Pulmonary artery endothelial cell (primary cell): ENCODE measurements at regions not wholly inside any gene's neighbourhood (a gene's known extent, or its start where the extent isn't known, plus 50 kb on each side); places are given as distances from the start of the nearest gene placed in this dataset.
"Not testable (repeated sequence)": the region's sequence is repeated elsewhere in the genome, so short reads cannot be mapped to it uniquely, and the experiment has no call there.

Source experiments
- DNase-seq: peaks from one replicate; pipeline ENCODE4 v3.0.0-alpha.2; 2011; ENCODE audit warnings: low read depth, low spot score

DNA sequence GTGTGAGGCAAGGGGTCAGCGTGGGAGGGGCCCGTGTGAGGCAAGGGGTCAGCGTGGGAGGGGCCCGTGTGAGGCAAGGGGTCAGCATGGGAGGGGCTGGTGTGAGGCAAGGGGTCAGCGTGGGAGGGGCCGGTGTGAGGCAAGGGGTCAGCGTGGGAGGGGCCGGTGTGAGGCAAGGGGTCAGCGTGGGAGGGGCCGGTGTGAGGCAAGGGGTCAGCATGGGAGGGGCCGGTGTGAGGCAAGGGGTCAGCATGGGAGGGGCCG, 119.2 kb downstream of the SEPTIN14 start:
- DNase-seq, result not testable (repeated sequence)

DNA sequence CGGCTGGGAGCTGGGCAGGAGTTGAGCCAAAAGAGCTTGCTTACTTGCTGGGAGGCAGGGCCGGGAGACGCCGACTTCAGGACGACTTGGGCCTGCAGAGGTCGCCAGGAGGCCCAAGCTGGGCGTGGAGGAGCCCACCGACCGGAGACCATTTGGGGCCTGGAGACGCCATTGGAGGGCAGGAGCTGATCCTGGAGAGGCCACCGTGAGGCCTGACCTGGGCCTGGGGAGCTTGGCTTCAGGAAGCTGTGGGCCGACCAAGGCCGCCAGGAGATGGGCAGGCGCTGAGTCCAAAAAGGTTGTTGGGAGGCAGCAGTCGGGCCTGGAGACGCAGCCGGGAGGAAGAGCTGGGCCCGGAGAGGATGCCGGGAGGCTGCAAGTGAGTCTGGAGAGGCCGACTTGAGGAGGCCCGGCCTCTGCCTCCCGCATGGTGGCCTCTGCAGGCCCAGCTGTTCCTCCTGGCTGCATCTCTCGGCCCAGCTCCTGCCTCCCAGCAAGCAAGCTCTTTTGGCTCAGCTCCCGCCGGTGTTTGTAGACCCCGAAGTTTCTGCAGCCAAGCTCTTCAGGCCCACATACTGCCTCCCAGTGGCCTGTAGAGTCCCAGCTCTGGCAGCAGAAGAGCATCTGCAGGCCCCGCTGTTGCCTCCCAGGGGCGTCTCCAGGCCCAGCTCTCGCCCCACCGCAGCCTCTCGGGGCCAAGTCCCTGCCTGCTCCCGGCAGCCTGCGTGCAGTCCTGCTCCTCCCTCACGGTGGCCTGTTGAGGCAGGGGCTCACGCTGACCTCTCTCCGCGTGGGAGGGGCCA, 119.7 kb downstream of the SEPTIN14 start:
- DNase-seq, result not testable (repeated sequence)

DNA sequence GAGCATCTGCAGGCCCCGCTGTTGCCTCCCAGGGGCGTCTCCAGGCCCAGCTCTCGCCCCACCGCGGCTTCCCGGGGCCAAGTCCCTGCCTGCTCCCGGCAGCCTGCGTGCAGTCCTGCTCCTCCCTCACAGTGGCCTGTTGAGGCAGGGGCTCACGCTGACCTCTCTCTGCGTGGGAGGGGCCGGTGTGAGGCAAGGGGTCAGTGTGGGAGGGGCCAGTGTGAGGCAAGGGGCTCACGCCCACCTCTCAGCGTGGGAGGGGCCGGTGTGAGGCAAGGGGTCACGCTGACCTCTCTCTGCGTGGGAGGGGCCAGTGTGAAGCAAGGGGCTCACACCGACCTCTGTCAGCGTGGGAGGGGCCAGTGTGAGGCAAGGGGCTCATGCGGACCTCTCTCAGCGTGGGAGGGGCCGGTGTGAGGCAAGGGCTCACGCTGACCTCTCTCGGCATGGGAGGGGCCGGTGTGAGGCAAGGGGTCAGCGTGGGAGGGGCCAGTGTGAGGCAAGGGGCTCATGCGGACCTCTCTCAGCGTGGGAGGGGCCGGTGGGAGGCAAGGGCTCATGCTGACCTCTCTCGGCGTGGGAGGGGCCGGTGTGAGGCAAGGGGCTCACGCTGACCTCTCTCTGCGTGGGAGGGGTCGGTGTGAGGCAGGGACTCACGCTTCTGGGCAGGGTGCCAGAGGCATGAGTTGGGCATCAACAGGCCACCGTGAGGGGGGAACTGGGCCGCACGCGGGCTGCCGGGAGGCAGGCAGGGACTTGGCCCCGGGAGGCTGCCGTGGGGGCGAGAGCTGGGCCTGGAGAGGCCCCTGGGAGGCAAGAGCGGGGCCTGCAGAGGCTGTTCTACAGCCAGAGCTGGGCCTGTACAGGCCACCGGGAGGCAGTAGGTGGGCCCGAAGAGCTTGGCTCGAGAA, 120.6 kb downstream of the SEPTIN14 start:
- not testable (repeated sequence) for DNase-seq

DNA sequence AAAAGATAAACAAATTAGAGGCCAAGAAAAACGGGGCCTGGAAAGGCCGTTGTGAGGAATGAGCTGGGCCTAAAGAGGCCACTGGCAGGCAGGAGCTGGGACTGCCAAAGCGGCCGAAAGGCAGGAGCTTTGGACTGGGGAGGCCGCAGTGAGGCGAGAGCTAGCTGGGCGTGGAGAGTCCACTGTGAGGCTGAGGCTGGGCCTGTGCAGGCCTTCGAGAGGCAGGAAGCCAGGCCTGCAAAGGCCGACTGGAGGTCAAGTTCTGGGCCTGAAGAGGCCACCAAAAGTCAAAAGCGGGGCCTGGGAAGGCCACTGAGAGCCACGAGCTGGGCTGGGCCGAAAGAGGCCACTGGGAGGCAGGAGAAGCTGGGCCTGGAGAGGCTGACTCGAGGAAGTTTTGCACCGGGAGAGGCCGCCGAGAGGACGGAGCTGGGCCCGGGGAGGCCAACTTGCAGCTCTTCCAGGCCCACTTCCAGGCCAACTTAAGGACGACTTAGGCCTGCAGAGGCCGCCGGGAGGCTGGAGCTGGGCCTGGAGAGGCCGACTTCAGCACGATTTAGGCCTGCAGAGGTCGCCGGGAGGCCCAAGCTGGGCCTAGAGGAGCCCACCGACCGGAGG, 121.8 kb downstream of the SEPTIN14 start:
- DNase-seq, result not testable (repeated sequence)

DNA sequence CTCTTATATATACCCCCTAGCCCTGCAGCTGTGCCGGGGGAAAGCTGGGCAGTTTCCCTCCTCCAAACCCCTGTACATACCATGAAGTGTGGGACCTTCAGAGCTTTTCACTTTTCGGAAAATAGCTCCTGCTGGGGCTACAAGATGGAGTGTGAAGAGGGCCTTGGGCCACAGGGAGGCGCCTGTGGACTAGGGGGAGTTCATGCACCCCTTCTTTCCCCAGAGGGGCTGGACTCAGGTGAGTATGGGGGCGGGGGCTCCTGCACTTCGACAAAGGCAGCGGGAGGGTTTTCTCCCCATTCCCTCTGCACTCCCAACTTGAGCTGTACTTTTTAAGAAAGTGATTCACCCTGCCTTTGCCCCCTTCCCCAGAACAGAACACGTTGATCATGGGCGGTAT, 122.5 kb downstream of the SEPTIN14 start:
- DNase-seq, result not testable (repeated sequence)

DNA sequence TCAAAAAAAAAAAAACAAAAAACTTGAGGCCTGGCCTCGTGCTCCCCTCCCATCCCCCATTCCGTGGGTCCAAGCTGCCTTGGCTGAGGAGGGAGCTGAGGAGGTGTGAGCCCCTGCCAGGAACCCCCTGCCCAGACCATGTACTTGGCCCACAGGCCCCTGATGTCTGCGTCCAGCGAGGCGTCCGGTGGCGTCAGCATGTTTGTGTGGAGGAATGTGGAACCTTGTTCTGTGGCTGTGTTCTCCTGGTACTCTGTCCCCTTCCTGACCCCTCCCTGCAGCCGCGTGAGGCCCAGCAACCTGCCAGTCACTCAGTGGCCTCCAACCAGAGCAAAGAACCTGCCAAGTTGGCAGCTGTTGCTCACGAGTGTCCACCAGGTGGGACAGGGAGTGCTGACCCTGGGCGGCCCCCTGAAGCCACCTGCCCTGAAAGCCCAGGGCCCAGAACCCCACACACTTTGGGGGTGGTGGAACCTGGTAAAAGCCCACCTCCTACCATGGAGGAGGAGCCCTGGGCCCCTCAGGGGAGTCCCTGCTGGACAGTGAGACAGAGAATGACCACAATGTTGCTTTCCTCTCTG, 125.8 kb downstream of the SEPTIN14 start:
- DNase-seq, result not testable (repeated sequence)

DNA sequence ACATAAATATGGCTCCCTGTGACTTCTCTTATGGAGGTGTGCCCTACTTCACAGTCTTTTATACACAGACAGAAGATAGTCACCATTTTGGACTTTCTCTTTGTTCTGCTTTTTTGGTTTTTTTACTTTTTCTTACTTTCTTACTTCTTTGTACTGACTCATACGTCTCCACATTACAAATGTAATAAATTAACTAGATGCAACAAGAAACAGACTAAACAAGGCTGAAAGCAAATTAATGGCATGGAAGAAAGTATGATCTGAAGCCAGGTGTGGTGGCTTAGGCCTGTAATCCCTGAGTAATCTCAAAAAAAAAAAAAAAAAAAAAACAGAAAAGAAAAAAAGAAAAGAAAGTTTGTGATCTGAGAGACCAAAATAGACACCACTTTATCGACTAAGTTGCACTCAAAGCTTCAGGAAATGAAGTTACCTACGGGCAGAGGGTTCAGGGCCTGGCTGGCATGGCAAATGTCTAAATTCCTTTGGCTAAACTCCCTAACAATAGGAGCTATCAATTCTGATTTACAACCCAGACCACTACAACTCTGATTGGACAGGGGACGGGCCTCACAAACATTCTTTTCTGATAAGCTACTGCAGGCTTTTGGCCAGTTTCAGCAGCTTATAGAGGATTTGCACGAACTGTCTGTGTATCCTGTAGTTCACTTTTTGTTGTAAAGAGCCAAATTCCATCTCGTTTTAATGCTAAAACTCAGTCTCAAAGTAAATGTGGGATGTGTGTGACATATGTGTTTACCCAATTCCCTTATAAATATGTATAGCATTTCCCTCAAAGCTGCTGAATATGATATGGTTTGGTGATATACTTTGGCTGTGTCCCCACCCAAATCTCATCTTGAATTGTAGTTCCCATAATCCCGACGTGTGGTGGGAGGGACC, 129.1 kb downstream of the SEPTIN14 start:
- no peak for DNase-seq

DNA sequence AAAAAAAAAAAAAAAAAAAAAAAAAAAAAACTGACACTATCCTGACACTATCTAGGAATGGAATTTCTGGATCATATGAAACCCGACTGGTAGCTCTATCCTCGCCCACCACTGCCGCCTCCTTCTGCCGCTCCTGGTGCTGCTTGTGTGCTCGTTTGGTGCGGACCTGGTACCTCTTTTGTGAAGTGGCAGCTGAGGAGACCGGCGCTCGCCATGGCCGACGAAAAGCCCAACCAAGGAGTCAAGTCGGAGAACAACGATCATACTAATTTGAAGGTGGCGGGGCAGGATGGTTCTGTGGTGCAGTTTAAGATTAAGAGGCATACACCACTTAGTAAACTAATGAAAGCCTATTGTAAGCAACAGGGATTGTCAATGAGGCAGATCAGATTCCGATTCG, 130.6 kb downstream of the SEPTIN14 start:
- DNase-seq, result no peak

DNA sequence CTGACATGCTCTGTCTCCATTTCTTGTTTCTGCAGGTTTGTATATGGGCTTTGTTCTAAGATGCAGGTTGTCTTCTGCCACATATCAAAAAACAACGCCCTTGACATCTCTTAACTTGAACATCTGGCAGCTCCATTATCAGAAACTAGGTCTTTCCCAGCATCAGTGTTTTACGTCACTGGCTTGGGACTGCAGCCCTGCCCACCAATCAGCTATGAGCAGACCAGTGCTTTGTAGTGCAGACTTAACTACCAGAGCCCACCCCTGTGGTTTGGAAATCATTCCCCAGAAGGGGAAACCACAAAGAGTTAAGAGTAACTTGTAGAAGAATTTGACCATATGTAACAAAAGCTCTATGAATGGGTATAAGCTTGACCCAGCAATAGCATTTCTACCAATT, 132.4 kb downstream of the SEPTIN14 start:
- no peak for DNase-seq

DNA sequence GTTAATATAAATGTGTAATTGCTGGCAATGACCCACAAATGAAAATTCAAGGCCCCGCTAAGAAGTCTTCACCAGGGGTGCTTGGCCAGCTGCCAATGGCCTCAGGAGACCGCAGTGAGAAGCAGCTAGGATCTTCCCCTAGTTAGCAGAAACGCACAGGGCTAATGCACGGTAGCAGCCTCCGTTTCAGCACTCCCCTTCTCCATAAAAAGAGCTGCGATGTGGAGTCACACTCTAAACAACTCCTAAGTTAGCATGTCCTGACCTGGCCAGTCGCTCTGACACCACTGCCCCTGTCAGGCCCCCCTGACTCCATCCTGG, 139.0 kb downstream of the SEPTIN14 start:
- no peak for DNase-seq

DNA sequence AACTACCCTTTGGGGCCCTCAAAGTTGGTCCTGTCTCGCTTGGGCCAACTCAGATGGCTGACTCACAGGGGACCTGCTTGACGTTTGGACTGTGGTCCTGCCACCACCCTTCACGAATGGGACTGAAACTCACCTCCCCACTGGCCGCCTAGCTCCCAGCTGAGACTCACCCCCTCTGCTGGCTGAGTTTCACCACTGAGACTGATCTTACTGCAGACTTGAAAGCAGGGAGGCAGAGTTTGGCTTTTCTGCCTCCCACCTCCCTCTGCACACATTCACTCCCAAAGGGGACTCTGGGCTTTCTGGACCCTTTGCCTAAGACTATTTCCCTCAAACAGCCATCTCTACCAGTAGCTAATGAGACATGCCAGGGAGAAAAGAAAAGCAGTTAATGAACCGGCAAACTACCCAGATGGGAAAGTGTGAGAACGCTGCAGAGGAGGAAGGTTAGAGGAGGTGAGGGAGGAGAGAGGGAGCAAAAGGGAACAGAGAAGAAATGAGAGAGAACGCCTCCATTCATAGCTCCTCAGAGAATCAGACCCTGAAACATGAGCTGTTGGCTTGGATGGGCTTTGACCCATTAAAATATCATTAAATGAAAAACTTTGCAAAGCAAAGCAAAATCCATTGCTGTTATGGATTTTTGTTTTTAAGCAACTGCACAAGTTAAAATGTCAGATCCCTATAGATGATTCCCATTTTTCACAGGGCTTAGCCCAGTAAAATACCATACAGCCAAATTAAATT, 139.5 kb downstream of the SEPTIN14 start:
- DNase-seq, result not testable (repeated sequence)

DNA sequence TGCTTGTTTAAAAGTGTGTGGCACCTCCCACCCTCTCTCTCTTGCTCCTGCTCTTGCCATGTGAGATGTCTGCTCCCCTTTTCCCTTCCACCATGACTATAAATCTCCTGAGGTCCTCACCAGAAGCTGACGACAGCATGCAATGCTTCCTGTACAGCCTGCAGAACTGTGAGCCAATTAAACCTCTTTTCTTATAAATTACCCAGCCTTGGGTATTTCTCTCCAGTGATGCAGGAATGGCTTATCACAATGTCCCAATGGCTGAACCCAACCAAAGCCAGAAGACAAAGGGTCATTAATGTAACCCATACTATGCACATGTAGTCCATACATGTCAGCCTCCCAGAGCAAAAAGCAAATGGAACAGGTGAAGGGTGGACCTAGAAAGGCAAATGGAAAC, 141.5 kb downstream of the SEPTIN14 start:
- DNase-seq, result not testable (repeated sequence)

DNA sequence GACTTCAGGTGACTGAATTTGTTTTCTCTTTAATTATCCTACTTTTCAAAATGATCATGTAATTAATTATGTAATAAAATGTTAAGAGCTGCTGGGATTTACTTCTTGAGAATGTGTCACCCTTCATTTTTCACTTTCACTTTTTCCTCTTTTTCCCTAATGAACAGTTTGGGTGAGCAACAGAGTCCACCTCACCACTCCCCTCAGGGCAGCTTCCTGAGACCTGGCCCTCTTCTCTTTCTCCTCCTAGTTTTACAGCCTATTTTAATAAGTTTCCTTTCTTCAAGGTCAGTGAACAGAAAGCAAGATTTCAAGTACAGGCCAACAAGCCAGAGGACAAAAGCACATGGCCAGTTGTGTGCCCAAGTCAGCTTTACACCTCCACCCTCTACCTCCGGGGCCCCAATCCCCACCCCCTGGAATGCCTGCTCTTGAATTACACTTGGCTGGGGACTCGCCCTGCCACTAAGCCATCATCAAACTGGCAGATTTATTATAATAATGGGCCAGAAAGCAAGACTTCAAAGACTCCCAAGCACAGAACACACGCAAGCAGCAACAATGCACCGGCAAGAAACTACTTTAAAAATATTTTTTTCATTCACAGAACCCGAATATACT, 143.1 kb upstream of the VOPP1 start:
- DNase-seq, result not testable (repeated sequence)

DNA sequence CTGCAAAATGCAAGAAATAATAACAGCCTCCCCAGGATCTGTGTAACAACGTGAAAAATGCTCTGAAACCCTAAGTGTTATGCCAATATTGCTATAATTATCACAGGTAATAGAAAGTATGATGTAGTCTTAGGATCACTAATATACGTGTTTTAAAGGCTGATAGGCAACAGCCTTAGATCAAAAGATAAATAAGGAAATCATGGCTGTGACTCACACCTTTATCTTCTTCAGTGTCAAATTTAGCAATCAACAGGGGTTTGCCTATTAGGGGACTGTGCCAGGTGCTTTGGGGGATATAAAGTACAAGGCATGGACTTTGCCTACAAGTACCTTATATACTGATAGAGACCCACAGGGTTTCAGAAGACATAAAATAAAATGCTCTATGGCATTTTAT, 142.1 kb upstream of the VOPP1 start:
- not testable (repeated sequence) for DNase-seq

DNA sequence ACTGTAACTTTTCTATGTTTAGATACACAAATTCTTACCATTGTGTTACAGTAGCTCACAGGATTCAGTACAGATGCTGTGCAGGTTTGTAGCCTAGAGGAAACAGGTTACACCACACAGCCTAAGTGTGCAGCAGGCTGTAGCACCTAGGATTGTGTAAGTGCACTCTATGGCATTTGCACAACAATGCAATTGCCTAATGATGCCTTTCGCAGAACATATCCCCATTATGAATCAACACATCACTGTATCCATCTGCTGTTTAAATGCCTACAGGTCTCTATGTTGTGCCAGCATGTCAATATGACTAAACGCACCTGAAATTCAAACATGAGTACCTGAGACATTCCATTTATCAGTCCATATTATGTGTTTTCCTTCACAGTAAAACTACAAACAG, 138.0 kb upstream of the VOPP1 start:
- DNase-seq, result not testable (repeated sequence)

DNA sequence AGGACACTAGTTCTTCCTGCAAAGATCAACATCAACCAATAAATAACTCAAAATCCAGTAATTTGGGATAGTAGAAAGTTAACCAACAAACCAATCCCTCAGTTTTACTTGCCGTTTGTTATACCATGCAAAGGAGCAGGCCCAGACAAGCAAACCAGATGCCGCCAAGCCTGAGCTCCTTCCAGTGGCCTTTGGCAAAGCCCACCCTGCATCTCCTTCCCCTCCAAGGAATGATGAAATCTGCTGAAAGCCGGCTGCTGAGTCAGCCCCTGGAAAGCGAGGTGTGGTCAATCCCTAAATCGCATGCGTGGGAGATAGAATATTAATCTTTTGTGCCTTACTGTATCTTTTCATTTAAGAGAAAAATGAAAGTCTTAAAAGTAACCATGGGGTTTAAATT, 135.7 kb upstream of the VOPP1 start:
- DNase-seq, result not testable (repeated sequence)

DNA sequence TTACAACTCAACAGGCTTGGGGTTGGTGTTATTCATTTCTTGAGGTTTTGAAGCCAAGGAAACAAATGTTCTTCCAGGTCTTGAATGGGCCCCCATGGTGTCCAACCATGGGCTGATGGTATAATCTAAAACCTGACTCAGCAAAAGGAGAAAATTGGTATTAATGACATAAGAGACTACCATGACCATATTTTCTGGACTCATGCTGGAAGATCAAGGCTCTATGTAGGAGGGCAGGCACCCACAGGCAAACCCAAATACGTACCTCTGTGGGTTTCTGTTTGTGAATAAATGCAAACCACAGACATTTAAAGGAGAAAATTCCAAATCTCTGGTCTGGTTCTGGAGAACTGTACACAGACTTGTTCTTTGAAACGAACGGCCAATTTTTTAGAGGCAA, 135.1 kb upstream of the VOPP1 start:
- not testable (repeated sequence) for DNase-seq

DNA sequence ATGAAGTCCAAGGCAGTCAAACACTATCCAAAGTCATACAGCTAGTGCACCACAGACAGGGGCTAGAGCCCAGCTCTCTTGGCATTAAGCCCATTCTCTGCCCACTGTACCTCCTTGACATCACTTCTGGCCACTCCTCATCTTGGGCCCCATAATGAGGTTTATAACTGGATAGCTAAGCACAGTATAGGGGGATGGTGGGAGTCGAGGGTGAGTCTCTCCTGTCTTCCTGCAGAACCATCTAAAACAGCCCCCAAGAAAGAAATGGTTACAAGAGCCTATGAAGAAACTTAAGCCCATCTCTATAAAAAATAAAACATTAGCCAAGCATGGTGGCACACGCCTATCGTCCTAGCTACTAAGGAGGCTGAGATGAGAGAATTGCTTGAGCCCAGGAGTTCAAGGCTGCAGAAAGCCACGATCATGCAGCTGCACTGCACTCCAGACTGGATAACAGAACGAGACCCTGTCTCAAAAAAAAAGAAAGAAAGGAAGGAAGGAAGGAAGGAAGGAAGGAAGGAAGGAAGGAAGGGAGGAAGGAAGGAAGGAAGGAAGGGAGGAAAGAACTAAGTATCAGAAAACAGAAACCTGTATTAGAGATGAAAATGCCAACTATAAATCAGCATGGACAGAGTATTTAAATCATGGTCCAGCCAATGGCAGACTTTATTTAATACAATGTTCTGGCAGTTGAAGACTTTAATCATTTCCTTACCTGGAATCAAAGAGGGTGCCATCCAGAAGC, 134.3 kb upstream of the VOPP1 start:
- not testable (repeated sequence) for DNase-seq
